GM19467 (cell line): ENCODE measurements at regions not wholly inside any gene's neighbourhood (a gene's known extent, or its start where the extent isn't known, plus 50 kb on each side); places are given as distances from the start of the nearest gene placed in this dataset.

ENCODE experiments used
- ATAC-seq: cut with Tn5 transposase; IDR thresholded peaks from one replicate; pipeline ENCODE4 v1.9.1; 2021; ENCODE audit warnings: mild to moderate bottlenecking, moderate library complexity; ENCODE audit not compliant: unreplicated experiment

DNA sequence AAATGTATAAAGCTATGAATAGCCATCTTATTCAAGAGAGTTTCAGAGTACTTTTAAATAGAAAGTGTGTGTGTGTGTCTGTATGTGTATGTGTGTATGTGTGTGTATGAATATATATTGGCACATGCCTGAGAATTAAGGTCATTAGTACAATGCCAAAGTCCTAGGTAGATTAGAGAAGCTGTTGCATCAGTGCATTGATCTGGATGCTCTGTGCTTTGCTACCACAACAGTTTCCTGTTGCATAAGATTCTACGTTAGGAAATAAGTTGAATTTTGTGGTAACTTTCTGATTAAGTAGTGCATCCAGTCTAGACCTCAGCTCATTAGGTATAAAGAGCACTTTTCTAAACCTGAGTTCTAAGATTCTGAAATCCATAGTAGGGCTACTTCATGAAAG is 1102.8 kb upstream of the KLHL29 start:
- no peak for ATAC-seq

GRCh38 chr2:22282916-22283315 is 1102.1 kb upstream of the KLHL29 start:
- no peak for ATAC-seq

GRCh38 chr2:22283436-22283835 is 1101.5 kb upstream of the KLHL29 start:
- ATAC-seq, result no peak

DNA sequence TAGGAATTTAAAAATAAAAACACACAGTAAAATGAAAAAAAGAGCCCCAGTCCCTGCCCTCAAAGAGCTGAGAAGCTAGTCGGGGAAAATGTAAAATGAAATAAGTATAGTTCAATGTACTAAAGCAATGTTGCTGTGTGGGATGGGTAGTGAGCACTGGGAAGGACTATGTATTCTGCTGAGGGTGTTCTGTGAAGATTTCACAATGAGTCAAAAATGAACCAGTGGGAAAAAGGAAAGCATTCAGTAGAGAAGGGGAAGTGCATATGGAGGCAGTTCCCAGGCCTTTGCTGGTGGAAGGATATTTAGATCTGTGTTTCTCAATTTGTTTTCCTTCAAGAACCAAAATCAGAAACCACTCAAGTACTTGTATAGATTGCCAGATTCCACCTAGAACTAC is 1094.7 kb upstream of the KLHL29 start:
- no peak for ATAC-seq

DNA sequence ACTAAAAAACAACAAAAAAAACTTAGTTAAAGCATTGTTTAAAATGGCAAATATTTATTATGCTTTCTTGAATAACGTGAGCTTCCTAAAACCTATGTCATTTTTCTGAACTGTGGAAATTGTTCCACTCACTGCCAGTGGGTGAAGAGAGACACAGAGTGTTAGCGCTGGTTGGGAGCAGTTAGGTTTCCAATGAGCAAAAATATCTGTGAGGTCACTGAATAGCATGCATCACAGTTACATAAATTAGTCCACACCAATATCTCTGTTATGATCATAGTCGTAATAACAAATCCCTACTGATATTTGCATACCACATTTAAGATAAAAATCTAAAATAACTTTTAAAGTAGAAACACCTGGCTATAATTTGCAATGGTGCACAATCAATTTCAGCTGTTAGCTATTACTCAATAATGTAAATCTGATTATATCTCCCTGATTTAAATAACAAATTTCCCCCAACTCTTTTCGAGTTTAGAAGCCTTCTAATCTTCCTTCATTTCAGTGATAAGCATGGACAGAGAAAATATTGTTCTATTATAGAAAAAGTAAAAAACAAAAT is 1094.0 kb upstream of the KLHL29 start:
- ATAC-seq, result no peak

- no peak for ATAC-seq
Measured at GRCh38 chr2:22301228-22301627, 1083.8 kb upstream of the KLHL29 start.

GRCh38 chr2:22326250-22326649 is 1058.7 kb upstream of the KLHL29 start:
- no peak for ATAC-seq

- ATAC-seq, result no peak
Measured at GRCh38 chr2:22329211-22330154, 1055.5 kb upstream of the KLHL29 start.

DNA sequence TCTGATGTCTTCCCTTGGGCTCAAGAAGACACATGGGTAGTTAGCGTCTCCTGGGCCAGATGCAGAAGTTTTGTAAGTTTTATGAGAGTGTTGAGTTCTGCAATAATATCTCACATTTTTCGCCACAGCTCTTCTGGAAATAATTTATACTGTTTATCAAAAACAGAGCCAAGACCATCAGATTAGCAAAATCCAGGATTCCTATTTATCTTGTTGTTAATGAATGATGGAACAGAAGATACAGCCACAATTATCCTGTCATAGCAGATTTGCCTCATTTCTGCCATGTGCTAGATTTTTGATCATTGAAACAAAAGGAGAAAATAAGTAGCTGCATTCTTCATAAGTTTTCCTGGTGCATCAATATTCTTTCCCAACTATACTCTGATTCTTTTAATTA is 1048.6 kb upstream of the KLHL29 start:
- no peak for ATAC-seq

- ATAC-seq, result no peak
Measured at GRCh38 chr2:22340716-22341115, 1044.3 kb upstream of the KLHL29 start.

DNA sequence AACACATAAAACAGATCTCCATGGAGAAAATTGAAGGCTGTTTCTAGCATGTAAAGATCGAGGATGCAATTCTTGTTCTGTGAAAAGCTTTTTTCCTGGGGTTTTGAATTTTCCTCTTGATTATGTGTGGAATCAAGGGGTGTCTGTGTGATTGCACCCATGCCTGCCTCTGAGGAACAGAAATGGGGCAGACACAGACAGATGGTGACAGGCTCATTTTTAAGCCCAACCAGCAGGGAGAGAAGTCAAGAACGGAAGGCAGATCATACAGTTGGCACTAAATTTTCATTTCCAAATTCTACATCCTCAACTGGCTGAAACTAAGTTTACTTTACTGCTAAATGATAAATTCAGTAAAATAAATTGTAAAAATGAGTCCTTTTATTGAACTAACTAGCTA is 1037.7 kb upstream of the KLHL29 start:
- no peak for ATAC-seq

DNA sequence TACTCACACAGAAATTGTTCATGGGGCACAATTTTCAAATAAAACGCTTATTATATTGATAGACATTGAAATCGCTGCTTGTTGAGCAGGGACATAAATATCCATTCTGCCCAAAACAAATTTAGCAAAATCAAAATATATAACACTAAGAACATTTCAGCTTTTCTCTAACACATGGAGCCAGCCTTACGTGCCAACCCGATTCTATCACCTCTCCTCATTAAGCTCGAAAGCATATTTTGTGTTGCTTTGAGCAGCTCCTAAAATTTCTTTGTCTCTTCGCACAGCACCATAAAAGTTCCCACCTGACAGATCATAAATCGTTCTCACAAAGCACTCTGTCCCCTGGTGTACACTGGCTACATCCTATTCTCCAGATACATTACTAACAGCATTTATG is 1034.4 kb upstream of the KLHL29 start:
- ATAC-seq, result no peak

DNA sequence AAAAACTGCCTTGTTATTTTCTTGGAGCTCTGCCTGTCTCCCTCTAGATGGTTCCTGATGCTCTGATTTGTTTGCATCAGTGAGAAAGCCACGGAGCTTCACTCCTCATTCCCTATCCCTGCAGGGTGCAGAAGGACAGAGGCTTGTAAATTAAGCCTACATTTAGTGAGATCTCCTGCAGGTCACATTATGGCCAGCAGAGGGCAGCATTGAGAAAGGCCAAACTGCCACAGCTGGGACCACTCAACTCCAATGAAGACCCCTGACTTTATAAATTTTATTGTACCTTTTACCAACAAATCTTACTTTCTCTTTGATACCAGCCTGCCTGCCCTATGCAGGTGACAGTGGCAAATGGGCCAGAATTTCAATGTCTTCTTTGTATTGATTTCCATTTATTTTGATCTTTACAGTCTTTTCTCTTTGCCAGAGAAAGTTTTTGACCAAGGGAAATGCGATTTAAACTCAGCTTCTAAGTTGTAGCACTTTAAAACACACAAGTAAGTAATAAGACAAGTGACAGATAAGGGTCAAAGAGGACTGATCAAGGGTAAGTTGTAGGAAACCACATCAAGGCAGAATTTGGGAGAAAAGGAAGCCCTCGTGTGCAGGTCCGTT is 1029.1 kb upstream of the KLHL29 start:
- no peak for ATAC-seq

- no peak for ATAC-seq
Measured at GRCh38 chr2:22359071-22359672, 1025.8 kb upstream of the KLHL29 start.

- ATAC-seq, result no peak
Measured at GRCh38 chr2:22360735-22361374, 1024.1 kb upstream of the KLHL29 start.

- no peak for ATAC-seq
Measured at GRCh38 chr2:22361571-22361970, 1023.4 kb upstream of the KLHL29 start.

- ATAC-seq, result no peak
Measured at GRCh38 chr2:22375096-22375495, 1009.9 kb upstream of the KLHL29 start.

GRCh38 chr2:22377268-22377667 is 1007.7 kb upstream of the KLHL29 start:
- ATAC-seq, result no peak

GRCh38 chr2:22382479-22383169 is 1002.4 kb upstream of the KLHL29 start:
- no peak for ATAC-seq

GRCh38 chr2:22397847-22398246 is 987.1 kb upstream of the KLHL29 start:
- ATAC-seq, result no peak

DNA sequence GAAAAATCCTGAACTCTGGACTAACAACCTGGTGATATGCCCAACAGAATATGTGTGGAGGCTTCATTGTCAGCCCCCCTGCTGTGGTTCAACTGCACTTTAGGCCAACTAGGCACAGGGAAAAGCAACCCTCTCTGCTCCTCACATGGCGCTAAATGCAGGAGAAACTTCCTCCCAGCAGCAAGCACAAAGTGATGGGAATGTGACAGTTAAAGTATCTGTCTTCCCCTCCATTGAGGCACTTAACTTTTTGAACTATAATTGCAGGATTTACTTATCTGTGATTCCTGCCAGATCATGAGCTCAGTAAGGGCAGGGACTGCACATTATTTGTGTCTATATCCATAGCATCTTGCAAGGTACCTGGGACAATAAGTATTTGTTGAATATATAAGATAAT is 981.2 kb upstream of the KLHL29 start:
- ATAC-seq, result no peak
